ENCODE measurements at regions not wholly inside any gene's neighbourhood (a gene's known extent, or its start where the extent isn't known, plus 50 kb on each side); places are given as distances from the start of the nearest gene placed in this dataset.
"Not testable (repeated sequence)": the region's sequence is repeated elsewhere in the genome, so short reads cannot be mapped to it uniquely, and the experiment has no call there.

GRCh38 chr14:25316007-25316406 lies 266.1 kb upstream of the STXBP6 start:
- DNase-seq (ENCODE audit: low read depth): not testable (repeated sequence)

- no peak for DNase-seq (ENCODE audit: low read depth)
Observed at GRCh38 chr14:25308244-25308643, 258.3 kb upstream of the STXBP6 start.

- no peak for DNase-seq (ENCODE audit: low read depth)
Observed at GRCh38 chr14:25303934-25304333, 254.0 kb upstream of the STXBP6 start.

- DNase-seq (ENCODE audit: low read depth): no peak
Observed at GRCh38 chr14:25298238-25298637, 248.3 kb upstream of the STXBP6 start.

- DNase-seq (ENCODE audit: low read depth): not testable (repeated sequence)
Observed at GRCh38 chr14:25290154-25290553, 240.2 kb upstream of the STXBP6 start.

GRCh38 chr14:25274529-25274928 lies 224.6 kb upstream of the STXBP6 start:
- DNase-seq (ENCODE audit: low read depth): no peak

GRCh38 chr14:25267186-25267585 lies 217.2 kb upstream of the STXBP6 start:
- DNase-seq (ENCODE audit: low read depth): no peak

GRCh38 chr14:25259470-25259869 lies 209.5 kb upstream of the STXBP6 start:
- no peak for DNase-seq (ENCODE audit: low read depth)

- DNase-seq (ENCODE audit: low read depth): no peak
Observed at GRCh38 chr14:25252793-25253192, 202.8 kb upstream of the STXBP6 start.

- DNase-seq (ENCODE audit: low read depth): no peak
Observed at GRCh38 chr14:25250516-25250915, 200.6 kb upstream of the STXBP6 start.

- DNase-seq (ENCODE audit: low read depth): no peak
Observed at GRCh38 chr14:25247609-25248008, 197.7 kb upstream of the STXBP6 start.

- no peak for DNase-seq (ENCODE audit: low read depth)
Observed at GRCh38 chr14:25246751-25247150, 196.8 kb upstream of the STXBP6 start.

GRCh38 chr14:25239170-25239569 lies 189.2 kb upstream of the STXBP6 start:
- DNase-seq (ENCODE audit: low read depth): no peak

GRCh38 chr14:25237845-25238244 lies 187.9 kb upstream of the STXBP6 start:
- no peak for DNase-seq (ENCODE audit: low read depth)

- DNase-seq (ENCODE audit: low read depth): no peak
Observed at GRCh38 chr14:25233613-25234012, 183.7 kb upstream of the STXBP6 start.

GRCh38 chr14:25231004-25231403 lies 181.1 kb upstream of the STXBP6 start:
- DNase-seq (ENCODE audit: low read depth): no peak

- no peak for DNase-seq (ENCODE audit: low read depth)
Observed at GRCh38 chr14:25226214-25226613, 176.3 kb upstream of the STXBP6 start.

GRCh38 chr14:25222256-25222655 lies 172.3 kb upstream of the STXBP6 start:
- DNase-seq (ENCODE audit: low read depth): no peak

GRCh38 chr14:25220514-25220913 lies 170.6 kb upstream of the STXBP6 start:
- DNase-seq (ENCODE audit: low read depth): no peak

GRCh38 chr14:25215607-25216006 lies 165.7 kb upstream of the STXBP6 start:
- no peak for DNase-seq (ENCODE audit: low read depth)

- no peak for DNase-seq (ENCODE audit: low read depth)
Observed at GRCh38 chr14:25197885-25198284, 147.9 kb upstream of the STXBP6 start.

- no peak for DNase-seq (ENCODE audit: low read depth)
Observed at GRCh38 chr14:25180221-25180620, 130.3 kb upstream of the STXBP6 start.

- DNase-seq (ENCODE audit: low read depth): no peak
Observed at GRCh38 chr14:25178255-25178654, 128.3 kb upstream of the STXBP6 start.

- DNase-seq (ENCODE audit: low read depth): peak; percentile 63
Observed at GRCh38 chr14:25150934-25151790, 101.2 kb upstream of the STXBP6 start.

Data from fibroblast of gingiva (primary cell).